Stimulated activated CD4-positive, alpha-beta T cell treated with anti-CD3 and anti-CD28 coated beads, Interleukin-15, amount 100 ng/mL, for 48 hours (primary cell): ENCODE measurements at regions not wholly inside any gene's neighbourhood (a gene's known extent, or its start where the extent isn't known, plus 50 kb on each side); places are given as distances from the start of the nearest gene placed in this dataset.

Source experiments
- DNase-seq, 2 donors: peaks; one replicate each; pipeline ENCODE4 v3.0.0-alpha.2; 2020; ENCODE audit warnings: low read depth in 2 of 2

- no peak for DNase-seq
These were observed 270.8 kb downstream of the BCOR start for GRCh38 chrX:39826813-39827543.

- DNase-seq = no peak
These were observed 269.8 kb downstream of the BCOR start for GRCh38 chrX:39827951-39828350.

- DNase-seq = no peak
These were observed 268.8 kb downstream of the BCOR start for GRCh38 chrX:39828971-39829370.

GRCh38 chrX:39829965-39830364, 267.8 kb downstream of the BCOR start:
- DNase-seq = no peak

- no peak for DNase-seq
These were observed 267.3 kb downstream of the BCOR start for GRCh38 chrX:39830414-39830813.

- DNase-seq = no peak
These were observed 265.5 kb downstream of the BCOR start for GRCh38 chrX:39832211-39832610.

GRCh38 chrX:39834600-39834999, 263.2 kb downstream of the BCOR start:
- DNase-seq = no peak

GRCh38 chrX:39835241-39835640, 262.5 kb downstream of the BCOR start:
- DNase-seq = no peak

GRCh38 chrX:39835776-39836175, 262.0 kb downstream of the BCOR start:
- no peak for DNase-seq

- DNase-seq = no peak
These were observed 260.8 kb downstream of the BCOR start for GRCh38 chrX:39836802-39837420.

GRCh38 chrX:39837688-39838087, 260.1 kb downstream of the BCOR start:
- no peak for DNase-seq

- DNase-seq = no peak
These were observed 258.4 kb downstream of the BCOR start for GRCh38 chrX:39839371-39839770.

- no peak for DNase-seq
These were observed 257.6 kb downstream of the BCOR start for GRCh38 chrX:39840133-39840532.

GRCh38 chrX:39840581-39841093, 257.1 kb downstream of the BCOR start:
- DNase-seq = no peak

GRCh38 chrX:39841604-39842003, 256.2 kb downstream of the BCOR start:
- no peak for DNase-seq

GRCh38 chrX:39842281-39842973, 255.3 kb downstream of the BCOR start:
- no peak for DNase-seq

GRCh38 chrX:39843318-39843717, 254.4 kb downstream of the BCOR start:
- DNase-seq = no peak

- no peak for DNase-seq
These were observed 252.5 kb downstream of the BCOR start for GRCh38 chrX:39845233-39845632.

GRCh38 chrX:39846460-39846859, 251.3 kb downstream of the BCOR start:
- no peak for DNase-seq

- no peak for DNase-seq
These were observed 249.5 kb downstream of the BCOR start for GRCh38 chrX:39848243-39848642.

GRCh38 chrX:39848900-39849299, 248.9 kb downstream of the BCOR start:
- no peak for DNase-seq

- DNase-seq = no peak
These were observed 247.5 kb downstream of the BCOR start for GRCh38 chrX:39850209-39850608.

GRCh38 chrX:39850630-39851152, 247.1 kb downstream of the BCOR start:
- DNase-seq = no peak
